WI38 (cell line): ENCODE measurements at regions not wholly inside any gene's neighbourhood (a gene's known extent, or its start where the extent isn't known, plus 50 kb on each side); places are given as distances from the start of the nearest gene placed in this dataset.
"Not testable (repeated sequence)": the region's sequence is repeated elsewhere in the genome, so short reads cannot be mapped to it uniquely, and the experiment has no call there.

Experiments used
- H3K4me3 ChIP-seq: 2 replicates; pipeline ENCODE4 v1.5.1; 2011; ENCODE audit warnings: low read depth, mild to moderate bottlenecking, control low read depth, low read length
- TF ChIP-seq, protein P1 (sequence below): IDR thresholded peaks from 2 replicates; pipeline ENCODE4 v1.5.1; 2012; ENCODE audit warnings: low read depth, mild to moderate bottlenecking, control low read depth, low read length

DNA sequence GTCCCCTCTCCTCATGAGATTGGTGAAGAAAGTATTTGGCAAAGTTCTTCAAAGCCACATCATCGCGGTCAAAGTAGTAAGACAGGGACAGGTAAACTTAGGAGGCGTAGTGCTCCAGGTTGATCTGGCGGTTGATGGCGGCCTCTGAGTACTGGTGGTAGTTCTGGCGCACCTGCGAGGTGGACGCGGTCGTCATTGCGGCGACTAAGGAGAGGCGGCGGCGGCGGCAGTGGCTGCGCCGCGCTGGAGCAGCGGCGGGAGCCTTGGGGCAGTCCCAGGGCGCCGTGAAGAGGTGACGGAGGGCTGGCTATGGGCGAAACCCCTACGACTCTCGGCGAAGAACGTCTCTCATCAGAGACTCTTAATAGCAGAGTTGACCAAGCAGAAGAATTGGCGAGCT lies 107.2 kb upstream of the UBE2E3 start:
- H3K4me3 ChIP-seq: no peak overlapping the region
- TF ChIP-seq, protein P1, sequence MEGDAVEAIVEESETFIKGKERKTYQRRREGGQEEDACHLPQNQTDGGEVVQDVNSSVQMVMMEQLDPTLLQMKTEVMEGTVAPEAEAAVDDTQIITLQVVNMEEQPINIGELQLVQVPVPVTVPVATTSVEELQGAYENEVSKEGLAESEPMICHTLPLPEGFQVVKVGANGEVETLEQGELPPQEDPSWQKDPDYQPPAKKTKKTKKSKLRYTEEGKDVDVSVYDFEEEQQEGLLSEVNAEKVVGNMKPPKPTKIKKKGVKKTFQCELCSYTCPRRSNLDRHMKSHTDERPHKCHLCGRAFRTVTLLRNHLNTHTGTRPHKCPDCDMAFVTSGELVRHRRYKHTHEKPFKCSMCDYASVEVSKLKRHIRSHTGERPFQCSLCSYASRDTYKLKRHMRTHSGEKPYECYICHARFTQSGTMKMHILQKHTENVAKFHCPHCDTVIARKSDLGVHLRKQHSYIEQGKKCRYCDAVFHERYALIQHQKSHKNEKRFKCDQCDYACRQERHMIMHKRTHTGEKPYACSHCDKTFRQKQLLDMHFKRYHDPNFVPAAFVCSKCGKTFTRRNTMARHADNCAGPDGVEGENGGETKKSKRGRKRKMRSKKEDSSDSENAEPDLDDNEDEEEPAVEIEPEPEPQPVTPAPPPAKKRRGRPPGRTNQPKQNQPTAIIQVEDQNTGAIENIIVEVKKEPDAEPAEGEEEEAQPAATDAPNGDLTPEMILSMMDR: no peak

DNA sequence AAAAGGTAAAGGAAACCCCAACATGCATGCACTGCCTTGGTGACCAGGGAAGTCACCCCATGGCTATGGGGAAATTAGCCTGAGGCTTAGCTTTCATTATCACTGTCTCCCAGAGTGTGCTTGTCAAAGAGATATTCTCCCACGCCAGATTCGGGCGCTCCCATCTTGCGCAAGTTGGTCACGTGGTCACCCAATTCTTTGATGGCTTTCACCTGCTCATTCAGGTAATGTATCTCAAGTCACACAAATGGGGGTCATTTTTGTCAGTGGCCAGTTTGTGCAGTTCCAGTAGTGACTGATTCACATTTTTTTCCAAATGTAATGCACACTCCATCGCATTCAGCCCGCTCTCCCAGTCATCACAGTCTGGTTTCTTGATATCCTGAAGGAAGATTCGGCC lies 107.6 kb upstream of the UBE2E3 start:
- not testable (repeated sequence) for H3K4me3 ChIP-seq

DNA sequence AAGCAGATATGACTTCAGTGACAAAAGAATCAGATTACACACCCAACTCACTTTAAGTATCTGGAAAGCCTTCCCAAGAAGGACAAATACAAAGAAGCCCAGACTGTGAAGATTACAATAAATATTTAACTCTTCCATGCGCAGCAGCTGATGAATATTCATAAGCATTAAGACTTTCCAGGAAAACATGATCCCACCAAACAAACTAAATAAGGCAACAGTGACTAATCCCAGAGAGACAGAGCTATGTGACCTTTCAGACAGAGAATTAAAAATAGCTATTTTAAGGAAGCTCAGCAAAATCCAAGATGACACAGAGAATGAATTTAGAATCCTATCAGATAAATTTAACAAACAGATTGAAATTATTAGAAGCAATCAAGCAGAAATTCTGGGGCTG lies 108.2 kb upstream of the UBE2E3 start:
- TF ChIP-seq, protein P1: no peak

DNA sequence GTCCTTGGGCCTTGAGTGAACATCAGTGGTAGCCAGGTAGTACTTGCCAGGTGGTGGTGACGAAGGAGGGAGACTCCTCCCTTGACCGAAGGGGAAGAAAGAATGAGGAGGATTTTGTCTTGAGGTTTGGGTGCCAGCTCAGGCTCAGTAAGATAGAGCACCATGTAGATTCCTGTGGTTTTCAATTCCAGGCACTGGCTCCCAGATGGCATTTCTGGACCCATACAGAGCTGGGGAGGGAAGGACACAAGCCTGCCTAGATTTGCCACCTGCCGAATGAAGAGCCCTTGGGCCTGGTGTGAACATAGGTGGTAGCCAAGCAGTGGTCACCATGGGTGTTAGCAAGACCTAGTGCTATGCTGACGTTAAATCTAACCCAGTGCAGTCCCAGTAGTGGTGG lies 108.8 kb upstream of the UBE2E3 start:
- H3K4me3 ChIP-seq: no peak overlapping the region
- TF ChIP-seq, protein P1: no peak

More for the DNA sequence above, 108.2 kb upstream of the UBE2E3 start:
- no peak overlapping the region for H3K4me3 ChIP-seq

DNA sequence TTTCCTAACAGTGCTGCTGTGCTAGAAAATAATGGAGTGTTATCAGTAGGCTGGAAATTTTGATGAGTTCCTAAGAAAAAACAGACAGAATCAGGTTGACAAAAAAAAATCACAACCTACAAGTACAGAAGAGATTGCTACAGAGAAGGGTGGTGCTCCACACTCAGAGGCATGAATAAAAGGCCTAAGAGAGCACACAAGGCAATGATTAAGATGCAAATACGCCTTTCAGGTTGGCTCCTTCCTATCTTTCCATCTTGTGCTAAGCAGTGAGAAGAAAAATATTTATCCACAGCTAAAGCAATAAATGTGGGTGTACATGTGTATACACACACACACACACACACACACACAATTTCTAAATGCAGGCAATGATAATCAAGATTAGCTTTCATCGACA lies 130.6 kb upstream of the UBE2E3 start:
- TF ChIP-seq, protein P1: no peak
- no peak overlapping the region for H3K4me3 ChIP-seq

DNA sequence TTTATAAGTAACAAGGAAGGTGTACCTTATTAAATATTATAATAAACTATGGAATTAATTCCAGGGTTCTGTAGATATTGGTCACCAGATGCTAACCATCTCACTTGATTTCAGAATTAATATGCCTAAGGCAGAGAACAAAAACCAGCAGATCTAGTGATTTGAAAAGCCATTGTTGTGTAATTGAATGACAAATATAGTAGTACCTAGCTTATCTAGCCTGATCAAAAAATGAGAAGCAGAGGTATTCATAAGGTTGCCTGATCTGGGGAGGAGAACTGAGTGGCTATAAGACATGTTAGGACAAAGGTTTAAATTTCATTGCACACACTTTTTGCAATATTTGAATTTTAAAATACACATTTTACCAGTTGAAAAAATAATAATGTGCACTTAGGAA lies 132.0 kb upstream of the UBE2E3 start:
- TF ChIP-seq, protein P1: no peak
- H3K4me3 ChIP-seq: no peak overlapping the region

DNA sequence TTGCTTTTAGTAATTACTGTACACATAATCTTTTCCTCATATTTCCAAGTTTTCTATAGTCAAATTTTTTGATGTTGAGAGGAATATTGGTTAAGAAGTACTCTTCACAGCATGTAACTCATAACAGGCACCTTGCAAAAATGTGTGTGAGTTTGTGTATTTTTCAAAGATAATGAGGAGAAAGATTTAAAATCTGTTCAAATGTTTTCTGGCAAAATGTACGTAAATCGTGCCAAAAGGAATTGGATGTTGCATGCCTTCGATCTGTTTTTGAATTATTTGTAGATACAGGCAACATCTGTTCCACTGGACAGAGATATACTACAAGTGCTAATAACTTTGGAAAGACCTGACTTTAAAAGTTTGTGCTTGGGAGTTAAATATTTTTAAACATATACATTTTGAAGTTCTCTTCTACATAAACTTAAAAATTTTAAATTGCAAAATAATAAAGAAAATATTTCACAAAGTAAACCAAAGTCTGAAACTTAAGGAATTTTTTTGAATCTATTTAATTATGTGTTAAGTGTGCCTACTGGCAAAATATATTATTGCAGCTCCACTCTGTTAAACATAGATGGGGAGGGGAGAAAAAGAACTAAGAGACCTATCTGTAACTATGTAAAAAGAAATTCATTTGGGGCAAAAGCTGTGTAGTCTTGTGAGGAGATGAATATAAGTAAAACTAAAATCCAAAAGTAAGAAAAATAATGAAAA lies 133.5 kb upstream of the UBE2E3 start:
- H3K4me3 ChIP-seq: no peak overlapping the region
- TF ChIP-seq, protein P1: no peak

DNA sequence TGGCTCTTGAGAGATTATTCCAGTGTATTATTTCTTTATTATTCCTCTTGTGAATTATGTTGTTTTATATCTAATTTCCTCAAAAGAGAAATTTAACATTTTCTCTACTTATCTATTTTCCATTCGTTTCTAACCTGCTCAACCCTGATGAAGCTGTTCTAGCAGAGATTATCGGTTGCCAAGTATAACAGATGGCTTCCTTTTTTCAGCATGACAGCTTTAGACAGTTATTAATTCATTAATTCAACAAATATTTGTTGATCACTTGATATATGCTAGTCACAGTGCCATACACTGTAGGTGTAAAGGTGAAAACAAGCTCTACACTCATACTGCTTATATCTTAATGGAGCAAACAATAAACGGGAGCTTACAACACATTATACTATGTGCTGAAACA lies 137.9 kb upstream of the UBE2E3 start:
- TF ChIP-seq, protein P1: no peak
- no peak overlapping the region for H3K4me3 ChIP-seq
